Panc1 (cell line): ENCODE measurements at regions not wholly inside any gene's neighbourhood (a gene's known extent, or its start where the extent isn't known, plus 50 kb on each side); places are given as distances from the start of the nearest gene placed in this dataset.

Source experiments
- ATAC-seq: fragments of 200-7000 bp; cut with Tn5 transposase; 2 replicates; pipeline ENCODE4 v1.9.1; 2020; ENCODE audit warnings: mild to moderate bottlenecking, moderate library complexity
- BruUV-seq: library from RNA; stranded (reverse); fragments of 400-500 nt; replicated peaks from 2 replicates; lab custom pipeline; 2021; lab: Mats Ljungman, UMichigan
- CTCF ChIA-PET: fragments of 300-600 bp; sonication (Branson Sonifier 250); formaldehyde crosslinking; loops from one replicate; lab custom pipeline; 2022; ENCODE audit warnings: antibody characterized with exemption; lab: Charles Lee
- POLR2A ChIA-PET: fragments of 300-600 bp; sonication (Branson Sonifier 250); formaldehyde crosslinking; loops from one replicate; lab custom pipeline; 2022; ENCODE audit warnings: antibody characterized with exemption; lab: Charles Lee
- DNase-seq: peaks from one replicate; pipeline ENCODE4 v3.0.0-alpha.2; 2010; ENCODE audit warnings: low read depth, low spot score
- H3K27ac ChIP-seq: 2 replicates; pipeline ENCODE4 v1.5.1; 2011; ENCODE audit warnings: mild to moderate bottlenecking, low read length, inconsistent platforms
- H3K27me3 ChIP-seq: fragments of 200-500 bp; sonication (Bioruptor generic); 2 replicates; pipeline ENCODE4 v1.6.0; 2014; ENCODE audit warnings: low read length, inconsistent platforms; ENCODE audit not compliant: control insufficient read depth, insufficient read depth
- H3K36me3 ChIP-seq: fragments of 200-500 bp; sonication (Bioruptor generic); 2 replicates; pipeline ENCODE4 v1.5.1; 2014; ENCODE audit warnings: inconsistent platforms, mild to moderate bottlenecking, low read length, moderate library complexity; ENCODE audit not compliant: control insufficient read depth, insufficient read depth
- H3K4me1 ChIP-seq: 2 replicates; pipeline ENCODE4 v1.5.1; 2011; ENCODE audit warnings: inconsistent platforms, mild to moderate bottlenecking, low read length, moderate library complexity; ENCODE audit not compliant: control insufficient read depth, insufficient read depth
- H3K4me3 ChIP-seq, 2 experiments: 2 replicates each; pipeline ENCODE4 v1.5.1; 2011 to 2012; ENCODE audit warnings: low read depth in 2 of 2, low read length in 2 of 2, mild to moderate bottlenecking in 2 of 2, inconsistent platforms in 1 of 2, moderate library complexity in 1 of 2
- H3K9me3 ChIP-seq: fragments of 200-500 bp; sonication (Bioruptor generic); 2 replicates; pipeline ENCODE4 v1.5.1; 2014; ENCODE audit warnings: low read depth, mild to moderate bottlenecking, inconsistent platforms, low read length, moderate library complexity; ENCODE audit not compliant: control insufficient read depth, insufficient read depth
- POLR2AphosphoS5 ChIP-seq: IDR thresholded peaks from 2 replicates; pipeline ENCODE4 v1.6.1; 2012; ENCODE audit warnings: mild to moderate bottlenecking, low read depth, low read length, moderate library complexity
- SIN3A ChIP-seq: IDR thresholded peaks from 2 replicates; pipeline ENCODE4 v1.6.1; 2012; ENCODE audit warnings: low read depth, mild to moderate bottlenecking, low read length, moderate library complexity, borderline replicate concordance; ENCODE audit not compliant: insufficient read depth
- TCF7L2 ChIP-seq: IDR thresholded peaks from 2 replicates; pipeline ENCODE4 v1.6.1; 2011; ENCODE audit warnings: mild to moderate bottlenecking, low read depth, low read length, inconsistent platforms
- in situ Hi-C: cut with HindIII; loops from 2 replicates; pipeline ENCODE4 v1.10.0; 2016; ENCODE audit warnings: low sequenced_read_pairs, low pct_unique_long_range_greater_than_20kb
- intact Hi-C: fragments of 100-400 bp; cut with micrococcal nuclease; formaldehyde crosslinking; loops from one replicate; pipeline ENCODE4 v1.10.0; 2022; ENCODE audit not compliant: unreplicated experiment
- TF ChIP-seq, protein P1 (sequence below): fragments of 450-650 bp; IDR thresholded peaks from 2 replicates; pipeline ENCODE4 v1.5.1; 2017; ENCODE audit warnings: mild to moderate bottlenecking
- TF ChIP-seq, protein P2 (sequence below), 2 experiments: IDR thresholded peaks; 2 replicates each; pipeline ENCODE4 v1.6.1; 2011 to 2012; ENCODE audit warnings: low read depth in 2 of 2, control low read depth in 1 of 2, low read length in 1 of 2, mild to moderate bottlenecking in 1 of 2, moderate library complexity in 1 of 2; ENCODE audit not compliant: insufficient read depth in 1 of 2

DNA sequence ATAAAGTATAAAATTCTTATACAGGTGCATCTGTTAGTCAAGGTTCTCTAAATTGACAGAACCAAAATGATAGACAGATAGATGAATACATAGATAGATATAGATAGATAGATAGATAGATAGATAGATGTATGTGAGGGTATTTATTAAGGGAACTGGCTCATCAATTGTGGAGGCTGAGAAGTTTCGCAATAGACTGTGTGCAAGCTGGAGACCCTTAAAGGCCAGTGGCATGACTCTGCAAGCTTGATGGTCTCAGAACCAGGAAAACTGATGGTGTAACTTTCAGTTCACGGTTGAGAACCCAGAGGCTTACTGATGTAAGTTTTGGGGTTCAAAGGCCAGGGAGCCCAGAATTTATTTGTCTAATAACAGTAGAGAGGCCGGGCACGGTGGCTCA, 1123.7 kb upstream of the CADM2 start:
- intact Hi-C loops (no loop called here), in situ Hi-C loops (no loop called here)
- POLR2A ChIA-PET = no interaction called here
- ATAC-seq = no peak
- Histone ChIP-seq H3K9me3 (no peaks in the 10 kb centered on the region), H3K4me1 (no peaks in the 10 kb centered on the region), H3K27me3 (no peaks in the 10 kb centered on the region), H3K27ac (no peak overlapping the region), H3K36me3 (no peaks in the 10 kb centered on the region), H3K4me3 (no peak overlapping the region)
- CTCF ChIA-PET = no interaction called here
- no TSS peak for BruUV-seq
- DNase-seq = no peak
- TF ChIP-seq, protein P1, sequence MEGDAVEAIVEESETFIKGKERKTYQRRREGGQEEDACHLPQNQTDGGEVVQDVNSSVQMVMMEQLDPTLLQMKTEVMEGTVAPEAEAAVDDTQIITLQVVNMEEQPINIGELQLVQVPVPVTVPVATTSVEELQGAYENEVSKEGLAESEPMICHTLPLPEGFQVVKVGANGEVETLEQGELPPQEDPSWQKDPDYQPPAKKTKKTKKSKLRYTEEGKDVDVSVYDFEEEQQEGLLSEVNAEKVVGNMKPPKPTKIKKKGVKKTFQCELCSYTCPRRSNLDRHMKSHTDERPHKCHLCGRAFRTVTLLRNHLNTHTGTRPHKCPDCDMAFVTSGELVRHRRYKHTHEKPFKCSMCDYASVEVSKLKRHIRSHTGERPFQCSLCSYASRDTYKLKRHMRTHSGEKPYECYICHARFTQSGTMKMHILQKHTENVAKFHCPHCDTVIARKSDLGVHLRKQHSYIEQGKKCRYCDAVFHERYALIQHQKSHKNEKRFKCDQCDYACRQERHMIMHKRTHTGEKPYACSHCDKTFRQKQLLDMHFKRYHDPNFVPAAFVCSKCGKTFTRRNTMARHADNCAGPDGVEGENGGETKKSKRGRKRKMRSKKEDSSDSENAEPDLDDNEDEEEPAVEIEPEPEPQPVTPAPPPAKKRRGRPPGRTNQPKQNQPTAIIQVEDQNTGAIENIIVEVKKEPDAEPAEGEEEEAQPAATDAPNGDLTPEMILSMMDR = no peak

DNA sequence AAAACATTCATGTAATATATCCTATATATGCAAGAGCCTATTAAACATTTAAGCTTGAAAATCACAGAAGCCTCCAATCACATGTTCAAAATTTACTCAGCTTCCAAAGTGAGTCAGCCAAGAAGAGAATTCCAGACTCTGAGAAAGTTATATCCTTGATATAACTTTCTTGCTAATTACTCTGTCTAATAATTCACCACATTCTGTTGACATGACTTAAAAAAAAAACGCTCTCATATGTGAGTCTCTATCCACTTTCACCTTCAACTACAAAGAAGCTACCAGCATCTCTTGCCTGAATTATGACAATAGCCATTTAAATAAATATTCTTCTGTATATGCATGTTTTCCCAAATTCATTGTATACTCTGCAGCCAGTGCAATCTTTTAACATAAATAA, 1116.3 kb upstream of the CADM2 start:
- H3K36me3 ChIP-seq = no peaks in the 10 kb centered on the region
- no peaks in the 10 kb centered on the region for H3K27me3 ChIP-seq
- H3K9me3 ChIP-seq = no peaks in the 10 kb centered on the region
- TF ChIP-seq, protein P1 = no peak
- no peak for TF ChIP-seq TCF7L2
- TF ChIP-seq SIN3A = no peak
- TF ChIP-seq, protein P2, sequence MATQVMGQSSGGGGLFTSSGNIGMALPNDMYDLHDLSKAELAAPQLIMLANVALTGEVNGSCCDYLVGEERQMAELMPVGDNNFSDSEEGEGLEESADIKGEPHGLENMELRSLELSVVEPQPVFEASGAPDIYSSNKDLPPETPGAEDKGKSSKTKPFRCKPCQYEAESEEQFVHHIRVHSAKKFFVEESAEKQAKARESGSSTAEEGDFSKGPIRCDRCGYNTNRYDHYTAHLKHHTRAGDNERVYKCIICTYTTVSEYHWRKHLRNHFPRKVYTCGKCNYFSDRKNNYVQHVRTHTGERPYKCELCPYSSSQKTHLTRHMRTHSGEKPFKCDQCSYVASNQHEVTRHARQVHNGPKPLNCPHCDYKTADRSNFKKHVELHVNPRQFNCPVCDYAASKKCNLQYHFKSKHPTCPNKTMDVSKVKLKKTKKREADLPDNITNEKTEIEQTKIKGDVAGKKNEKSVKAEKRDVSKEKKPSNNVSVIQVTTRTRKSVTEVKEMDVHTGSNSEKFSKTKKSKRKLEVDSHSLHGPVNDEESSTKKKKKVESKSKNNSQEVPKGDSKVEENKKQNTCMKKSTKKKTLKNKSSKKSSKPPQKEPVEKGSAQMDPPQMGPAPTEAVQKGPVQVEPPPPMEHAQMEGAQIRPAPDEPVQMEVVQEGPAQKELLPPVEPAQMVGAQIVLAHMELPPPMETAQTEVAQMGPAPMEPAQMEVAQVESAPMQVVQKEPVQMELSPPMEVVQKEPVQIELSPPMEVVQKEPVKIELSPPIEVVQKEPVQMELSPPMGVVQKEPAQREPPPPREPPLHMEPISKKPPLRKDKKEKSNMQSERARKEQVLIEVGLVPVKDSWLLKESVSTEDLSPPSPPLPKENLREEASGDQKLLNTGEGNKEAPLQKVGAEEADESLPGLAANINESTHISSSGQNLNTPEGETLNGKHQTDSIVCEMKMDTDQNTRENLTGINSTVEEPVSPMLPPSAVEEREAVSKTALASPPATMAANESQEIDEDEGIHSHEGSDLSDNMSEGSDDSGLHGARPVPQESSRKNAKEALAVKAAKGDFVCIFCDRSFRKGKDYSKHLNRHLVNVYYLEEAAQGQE (IDR thresholded peaks at IDR 0.05; ENCODE audit: insufficient read depth in 1 of 2, low read depth in 2 of 2, low read length in 1 of 2) = no peak
- no peak for TF ChIP-seq POLR2AphosphoS5
- ChIA-PET CTCF (no interaction called here), POLR2A (interaction anchor here (0.7 kb wide), 1 partner anchor 866 kb away, joined by 3 read pairs; no protein-coding TSS in a partner anchor)
- ATAC-seq = no peak
- in situ Hi-C loops (no loop called here), intact Hi-C loops (no loop called here)
- no TSS peak for BruUV-seq
- H3K27ac ChIP-seq = no peak overlapping the region
- no peak overlapping the region for H3K4me3 ChIP-seq
- no peak for DNase-seq
- no peaks in the 10 kb centered on the region for H3K4me1 ChIP-seq

DNA sequence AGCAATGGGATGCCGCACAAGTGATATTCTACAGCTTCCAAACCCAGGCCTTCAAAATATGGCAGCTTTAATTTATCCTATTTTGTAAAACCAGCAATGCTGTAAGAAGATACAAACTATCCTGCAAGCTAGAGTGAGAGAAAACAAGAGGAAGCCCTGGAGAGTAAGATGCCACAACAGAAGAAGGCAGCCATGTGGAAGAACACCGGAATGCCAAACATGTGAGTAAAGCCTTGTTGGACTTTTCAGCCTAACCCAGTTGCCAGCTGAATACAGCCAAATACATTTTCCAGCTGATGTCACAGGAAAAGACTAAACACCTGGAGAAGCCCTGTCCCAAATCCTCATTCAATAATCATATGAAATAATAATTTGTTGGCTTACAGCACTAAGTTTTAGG, 1115.1 kb upstream of the CADM2 start:
- BruUV-seq = no TSS peak
- DNase-seq = no peak
- ChIA-PET POLR2A (no interaction called here), CTCF (no interaction called here)
- in situ Hi-C loops = no loop called here
- Histone ChIP-seq H3K9me3 (no peaks in the 10 kb centered on the region), H3K27ac (no peak overlapping the region), H3K27me3 (no peaks in the 10 kb centered on the region), H3K4me3 (no peak overlapping the region), H3K36me3 (no peaks in the 10 kb centered on the region), H3K4me1 (no peaks in the 10 kb centered on the region)
- intact Hi-C loops = no loop called here
- ATAC-seq = no peak
- TF ChIP-seq SIN3A = no peak
- no peak for TF ChIP-seq TCF7L2
- TF ChIP-seq, protein P1 = no peak
- no peak for TF ChIP-seq POLR2AphosphoS5
- TF ChIP-seq, protein P2 (IDR thresholded peaks at IDR 0.05; ENCODE audit: insufficient read depth in 1 of 2, low read depth in 2 of 2, low read length in 1 of 2) = no peak
